ENCODE measurements at regions not wholly inside any gene's neighbourhood (a gene's known extent, or its start where the extent isn't known, plus 50 kb on each side); places are given as distances from the start of the nearest gene placed in this dataset.

GRCh38 chr14:44170101-44170500 is 337.0 kb downstream of the FSCB start:
- Histone ChIP-seq H3K9me3 (replicated peaks; ENCODE audit: control insufficient read depth, insufficient read depth, low read length) (no peaks in the 10 kb centered on the region), H3K27ac (ENCODE audit: insufficient read depth, low read depth, low read length) (no peak overlapping the region), H3K9ac (replicated peaks; ENCODE audit: extremely low read depth, insufficient read depth, low read length) (no peak overlapping the region), H4K20me1 (replicated peaks; ENCODE audit: control insufficient read depth, extremely low read depth, insufficient read depth, low read length) (no peaks in the 10 kb centered on the region), H3K4me1 (ENCODE audit: control insufficient read depth, extremely low read depth, insufficient read depth, low read length) (no peaks in the 10 kb centered on the region), H2AFZ (ENCODE audit: low read depth, low read length) (no peak overlapping the region), H3K27me3 (ENCODE audit: control insufficient read depth in 2 of 2, insufficient read depth in 2 of 2, low read length in 2 of 2) (no peaks in the 10 kb centered on the region), H3K4me2 (ENCODE audit: insufficient read depth, low read length) (no peak overlapping the region), H3K79me2 (ENCODE audit: control insufficient read depth, insufficient read depth, low read length) (no peaks in the 10 kb centered on the region), H3K4me3 (replicated peaks in 1 of 3; ENCODE audit: insufficient read depth in 1 of 3, low read depth in 1 of 3, low read length in 3 of 3) (no peak overlapping the region), H3K36me3 (ENCODE audit: control insufficient read depth in 2 of 2, extremely low read depth in 1 of 2, insufficient read depth in 2 of 2, low read length in 2 of 2) (no peaks in the 10 kb centered on the region), H3K9me1 (replicated peaks; ENCODE audit: control insufficient read depth, extremely low read depth, insufficient read depth, low read length) (no peaks in the 10 kb centered on the region)
- TF ChIP-seq FOS (IDR thresholded peaks at IDR 0.05; ENCODE audit: borderline replicate concordance, insufficient read depth, low read length) (no peak), POLR2AphosphoS5 (IDR thresholded peaks at IDR 0.05; ENCODE audit: insufficient read depth, low read depth, low read length) (no peak), JUN (IDR thresholded peaks at IDR 0.05; ENCODE audit: borderline replicate concordance, insufficient read depth, insufficient read length, low read depth) (no peak), MAX (IDR thresholded peaks at IDR 0.05; ENCODE audit: insufficient read depth, insufficient read length) (no peak), EZH2 (IDR thresholded peaks at IDR 0.05; ENCODE audit: borderline replicate concordance, low read depth, low read length, severe bottlenecking) (no peak), CTCF (IDR thresholded peaks at IDR 0.05; ENCODE audit: extremely low read depth in 1 of 2, insufficient read depth in 1 of 2, low read depth in 1 of 2, low read length in 2 of 2) (no peak), MYC (IDR thresholded peaks at IDR 0.05; ENCODE audit: low read depth, low read length) (no peak), POLR2A (IDR thresholded peaks at IDR 0.05; ENCODE audit: low read depth, low read length) (no peak), GATA2 (IDR thresholded peaks at IDR 0.05; ENCODE audit: insufficient read depth, insufficient read length, low read depth, low read length) (no peak)
- dilution Hi-C loops (cut with MboI; ENCODE audit: extremely low pct_ligation_motif_present, low sequenced_read_pairs): no loop called here
- BruUV-seq (replicated peaks): no TSS peak
- FAIRE-seq (no peak), DNase-seq (ENCODE audit: low read depth, low spot score) (no peak)
- CTCF ChIA-PET: no interaction called here
- intact Hi-C loops (cut with micrococcal nuclease): no loop called here
- POLR2A ChIA-PET: no interaction called here

All from endothelial cell of umbilical vein (primary cell).